ENCODE measurements at regions not wholly inside any gene's neighbourhood (a gene's known extent, or its start where the extent isn't known, plus 50 kb on each side); places are given as distances from the start of the nearest gene placed in this dataset.

- SMC1A ChIA-PET (ENCODE audit: uncharacterized antibody, unreplicated experiment), result no interaction called here
- ATAC-seq, result no peak
Measured at GRCh38 chr4:27515140-27515539, 654.5 kb downstream of the STIM2 start.

More at GRCh38 chr4:27515140-27515539, 654.5 kb downstream of the STIM2 start:
- DNase-seq (ENCODE audit: low read depth, low spot score) (no peak), FAIRE-seq (no peak)
- H3K79me2 ChIP-seq (ENCODE audit: control insufficient read depth, insufficient read depth, low read length), result no peaks in the 10 kb centered on the region
- 0% methylated on average over 2 of the region's 2 CpGs for WGBS (ENCODE audit: insufficient coverage, insufficient replicate concordance, low lambda C conversion rate, missing lambda C conversion rate)
- in situ Hi-C loops (cut with MboI), result no loop called here
- H3K4me3 ChIP-seq, result no peak overlapping the region
- BruUV-seq (replicated peaks), result no TSS peak
- H3K27ac ChIP-seq (ENCODE audit: control insufficient read depth, insufficient read depth), result no peak overlapping the region
- no peak overlapping the region for H2AFZ ChIP-seq (ENCODE audit: control insufficient read depth, low read depth, low read length)
- ChIA-PET RAD21 (ENCODE audit: unreplicated experiment) (interaction anchor here (0.6 kb wide), 1 partner anchor 21 kb away, joined by 3 read pairs; no protein-coding TSS in a partner anchor), POLR2A (no interaction called here), CTCF (interaction anchor here (1.2 kb wide), 1 partner anchor 17 kb away, joined by 7 read pairs; no protein-coding TSS in a partner anchor)
- intact Hi-C loops (cut with micrococcal nuclease; ENCODE audit: unreplicated experiment), result no loop called here
- no peaks in the 10 kb centered on the region for H3K36me3 ChIP-seq (ENCODE audit: control insufficient read depth in 2 of 2, insufficient read depth in 2 of 2, low read length in 1 of 2)
- no peak overlapping the region for H3K4me2 ChIP-seq (ENCODE audit: control insufficient read depth, insufficient read depth)
- no peaks in the 10 kb centered on the region for H3K27me3 ChIP-seq (replicated peaks in 1 of 2; ENCODE audit: control insufficient read depth in 2 of 2, insufficient read depth in 2 of 2, low read length in 1 of 2)
- H3K9me3 ChIP-seq (replicated peaks; ENCODE audit: control insufficient read depth, insufficient read depth, low read length), result no peaks in the 10 kb centered on the region
- no peaks in the 10 kb centered on the region for H3K4me1 ChIP-seq (ENCODE audit: control insufficient read depth, insufficient read depth, low read length)
- TF ChIP-seq ZBTB40 (IDR thresholded peaks at IDR 0.05; ENCODE audit: borderline replicate concordance), result no peak
- TF ChIP-seq NFXL1 (IDR thresholded peaks at IDR 0.05; ENCODE audit: borderline replicate concordance), result no peak
- TF ChIP-seq JUNB (IDR thresholded peaks at IDR 0.05), result no peak
- no peak overlapping the region for H3K9ac ChIP-seq (ENCODE audit: control insufficient read depth, insufficient read depth, low read length)
- H4K20me1 ChIP-seq (ENCODE audit: control insufficient read depth, insufficient read depth), result no peaks in the 10 kb centered on the region

All from GM12878 (cell line).